WERI-Rb-1 (cell line): ENCODE measurements at regions not wholly inside any gene's neighbourhood (a gene's known extent, or its start where the extent isn't known, plus 50 kb on each side); places are given as distances from the start of the nearest gene placed in this dataset.
A peak's percentile ranks its signal among the peaks of the same experiment; 100 is the strongest.

Experiments
- DNase-seq: peaks from one replicate; pipeline ENCODE4 v3.0.0-alpha.2; 2020
- H3K27ac ChIP-seq: fragments of 250-450 bp; sonication (Bioruptor Pico); 2 replicates; pipeline ENCODE4 v1.5.1; 2020; ENCODE audit warnings: mild to moderate bottlenecking, moderate library complexity
- H3K27me3 ChIP-seq: fragments of 250-450 bp; sonication (Bioruptor Pico); 2 replicates; pipeline ENCODE4 v1.5.1; 2021; ENCODE audit warnings: mild to moderate bottlenecking, low read depth, moderate library complexity; ENCODE audit not compliant: insufficient read depth, severe bottlenecking
- H3K36me3 ChIP-seq: fragments of 250-450 bp; sonication (Bioruptor Pico); 2 replicates; pipeline ENCODE4 v1.5.1; 2020; ENCODE audit warnings: mild to moderate bottlenecking, moderate library complexity
- H3K4me3 ChIP-seq: 2 replicates; pipeline ENCODE4 v1.5.1; 2011; ENCODE audit warnings: low read depth, mild to moderate bottlenecking, control low read depth, low read length
- H3K9me3 ChIP-seq: fragments of 250-450 bp; sonication (Bioruptor Pico); 2 replicates; pipeline ENCODE4 v1.5.1; 2021; ENCODE audit warnings: mild to moderate bottlenecking, moderate library complexity; ENCODE audit not compliant: severe bottlenecking
- TF ChIP-seq, protein P1 (sequence below): IDR thresholded peaks from 2 replicates; pipeline ENCODE4 v1.5.1; 2011; ENCODE audit warnings: low read depth, mild to moderate bottlenecking, control low read depth, inconsistent platforms, low read length

DNA sequence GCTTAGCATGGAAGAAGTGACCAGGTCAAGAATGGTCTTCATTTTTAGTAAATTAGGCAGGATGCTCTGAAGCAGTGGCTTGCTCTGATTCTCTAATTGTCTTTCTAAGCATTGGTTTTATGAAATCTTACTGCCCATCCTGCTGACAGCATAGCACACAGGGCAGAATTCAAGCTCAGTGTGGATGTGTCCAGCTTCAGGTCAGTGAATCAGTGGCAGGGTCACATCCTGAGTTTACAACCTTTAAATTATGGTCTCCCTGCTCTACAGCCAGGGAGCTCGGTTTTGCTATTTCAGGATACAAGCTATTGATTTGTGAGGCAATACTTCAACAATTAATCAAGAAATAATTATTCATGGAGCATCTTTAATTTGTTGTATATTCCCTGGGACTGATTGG is 202.3 kb upstream of the RXFP2 start:
- H3K9me3 ChIP-seq: no peaks in the 10 kb centered on the region
- H3K36me3 ChIP-seq: no peaks in the 10 kb centered on the region
- no peaks in the 10 kb centered on the region for H3K27me3 ChIP-seq
- H3K4me3 ChIP-seq: no peak overlapping the region
- TF ChIP-seq, protein P1, sequence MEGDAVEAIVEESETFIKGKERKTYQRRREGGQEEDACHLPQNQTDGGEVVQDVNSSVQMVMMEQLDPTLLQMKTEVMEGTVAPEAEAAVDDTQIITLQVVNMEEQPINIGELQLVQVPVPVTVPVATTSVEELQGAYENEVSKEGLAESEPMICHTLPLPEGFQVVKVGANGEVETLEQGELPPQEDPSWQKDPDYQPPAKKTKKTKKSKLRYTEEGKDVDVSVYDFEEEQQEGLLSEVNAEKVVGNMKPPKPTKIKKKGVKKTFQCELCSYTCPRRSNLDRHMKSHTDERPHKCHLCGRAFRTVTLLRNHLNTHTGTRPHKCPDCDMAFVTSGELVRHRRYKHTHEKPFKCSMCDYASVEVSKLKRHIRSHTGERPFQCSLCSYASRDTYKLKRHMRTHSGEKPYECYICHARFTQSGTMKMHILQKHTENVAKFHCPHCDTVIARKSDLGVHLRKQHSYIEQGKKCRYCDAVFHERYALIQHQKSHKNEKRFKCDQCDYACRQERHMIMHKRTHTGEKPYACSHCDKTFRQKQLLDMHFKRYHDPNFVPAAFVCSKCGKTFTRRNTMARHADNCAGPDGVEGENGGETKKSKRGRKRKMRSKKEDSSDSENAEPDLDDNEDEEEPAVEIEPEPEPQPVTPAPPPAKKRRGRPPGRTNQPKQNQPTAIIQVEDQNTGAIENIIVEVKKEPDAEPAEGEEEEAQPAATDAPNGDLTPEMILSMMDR: no peak
- no peak overlapping the region for H3K27ac ChIP-seq
- no peak for DNase-seq

DNA sequence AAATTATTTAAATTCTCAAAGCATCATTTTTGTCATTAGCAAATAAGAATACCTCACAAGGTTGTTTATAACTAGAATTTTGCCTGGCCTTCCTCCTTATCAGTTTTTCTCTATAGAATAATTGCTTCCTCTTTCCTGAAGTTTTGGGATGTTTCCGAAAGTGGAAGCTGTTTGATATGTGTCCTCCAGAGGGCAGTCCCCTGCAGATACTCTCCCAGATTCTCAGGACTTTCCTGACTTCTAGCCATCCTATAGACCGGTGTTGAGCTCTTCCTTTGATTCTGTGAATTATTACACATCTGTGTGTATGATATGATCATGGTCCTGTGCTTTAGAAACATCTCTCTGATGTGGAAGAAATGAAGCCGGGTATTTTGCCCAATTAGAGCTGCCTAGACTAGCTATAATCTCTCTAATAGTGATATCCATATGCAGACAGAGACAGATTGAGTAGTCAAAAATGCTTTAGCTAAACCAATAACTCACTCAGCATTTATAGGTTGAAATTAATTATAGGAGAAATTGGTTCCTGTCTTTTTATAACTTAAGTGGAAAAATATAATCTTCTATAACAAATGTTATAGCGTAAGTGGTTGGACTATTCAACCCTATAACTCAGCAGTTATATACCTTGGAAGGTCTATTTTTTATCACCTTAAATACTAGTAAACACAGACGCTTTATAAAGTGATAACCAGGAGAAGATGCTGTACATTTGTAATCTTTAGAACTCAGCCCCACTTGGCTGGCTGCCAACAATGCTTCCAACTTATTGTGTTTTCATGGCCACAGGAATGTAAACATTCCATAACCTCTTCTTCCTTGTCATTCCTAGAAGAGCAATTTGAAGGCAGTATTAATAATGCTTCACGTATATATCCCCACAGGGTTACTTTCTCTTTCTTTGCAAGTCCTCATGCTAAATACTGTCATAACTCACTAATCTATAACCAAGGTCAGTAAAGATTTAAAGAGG is 201.0 kb upstream of the RXFP2 start:
- no peak overlapping the region for H3K27ac ChIP-seq
- H3K27me3 ChIP-seq: no peaks in the 10 kb centered on the region
- no peaks in the 10 kb centered on the region for H3K9me3 ChIP-seq
- H3K4me3 ChIP-seq: no peak overlapping the region
- TF ChIP-seq, protein P1: peak; percentile 46
- no peak for DNase-seq
- no peaks in the 10 kb centered on the region for H3K36me3 ChIP-seq

DNA sequence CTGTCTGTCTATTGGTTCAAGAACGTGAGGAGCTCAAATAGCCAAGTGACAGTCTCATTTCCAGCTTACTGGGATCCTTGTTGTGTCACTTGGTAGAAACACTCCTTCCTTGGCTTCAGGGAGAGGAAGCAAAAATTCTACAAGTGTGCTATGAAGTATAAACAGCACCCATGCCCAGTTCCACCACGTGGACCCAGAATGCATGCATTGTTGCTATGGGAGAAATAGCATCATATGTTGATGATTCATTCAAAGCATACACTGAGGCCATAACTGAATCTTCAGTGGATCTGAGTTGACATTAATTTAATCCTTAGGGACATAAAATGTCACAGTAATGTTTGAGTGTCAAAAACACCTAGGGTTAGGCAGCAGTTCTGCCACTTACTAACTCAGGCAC is 199.0 kb upstream of the RXFP2 start:
- TF ChIP-seq, protein P1: no peak
- Histone ChIP-seq H3K27me3 (no peaks in the 10 kb centered on the region), H3K36me3 (no peaks in the 10 kb centered on the region), H3K9me3 (no peaks in the 10 kb centered on the region), H3K27ac (no peak overlapping the region), H3K4me3 (no peak overlapping the region)
- no peak for DNase-seq

DNA sequence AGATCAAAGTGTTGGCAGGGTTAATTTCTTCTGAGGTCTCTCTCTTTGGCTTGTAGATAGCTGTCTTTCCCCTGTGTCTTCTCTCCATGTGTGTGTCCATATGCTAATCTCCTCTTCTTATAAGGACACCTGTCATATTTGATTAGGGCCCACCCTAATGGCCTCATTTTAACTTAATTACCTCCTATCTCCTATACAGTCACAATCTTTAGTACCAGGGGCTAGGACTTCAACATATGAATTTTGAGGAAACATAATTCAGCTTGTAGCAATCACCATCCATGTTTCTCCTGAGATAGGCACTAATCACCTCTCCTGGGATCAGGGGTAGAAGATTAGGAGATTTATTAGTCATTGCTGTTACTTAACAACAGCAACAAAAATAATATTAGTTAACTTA is 196.1 kb upstream of the RXFP2 start:
- Histone ChIP-seq H3K36me3 (no peaks in the 10 kb centered on the region), H3K27me3 (no peaks in the 10 kb centered on the region), H3K4me3 (no peak overlapping the region), H3K9me3 (no peaks in the 10 kb centered on the region), H3K27ac (no peak overlapping the region)
- DNase-seq: no peak
- TF ChIP-seq, protein P1: no peak

DNA sequence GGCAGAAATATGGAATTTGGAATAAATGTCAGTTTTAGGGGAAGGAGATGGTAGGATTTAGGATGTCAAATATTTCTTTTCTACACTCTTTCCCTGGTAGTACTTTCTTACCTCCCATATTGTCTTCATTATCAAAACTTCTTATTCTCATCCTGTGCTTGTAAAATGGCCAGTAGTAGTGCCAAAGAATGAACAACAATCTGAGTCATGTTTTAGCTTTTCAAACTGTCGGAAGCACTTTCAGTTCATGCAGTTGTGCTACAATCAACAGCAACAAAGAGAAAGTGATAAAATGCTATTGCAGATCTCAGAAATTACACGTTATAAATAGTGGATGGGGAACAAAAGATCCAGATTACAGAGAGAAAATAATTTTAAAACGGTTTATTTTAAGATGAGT is 193.7 kb upstream of the RXFP2 start:
- DNase-seq: no peak
- TF ChIP-seq, protein P1: no peak
- Histone ChIP-seq H3K36me3 (no peaks in the 10 kb centered on the region), H3K27me3 (no peaks in the 10 kb centered on the region), H3K4me3 (no peak overlapping the region), H3K27ac (no peak overlapping the region), H3K9me3 (no peaks in the 10 kb centered on the region)
